ENCODE measurements at regions not wholly inside any gene's neighbourhood (a gene's known extent, or its start where the extent isn't known, plus 50 kb on each side); places are given as distances from the start of the nearest gene placed in this dataset.

DNA sequence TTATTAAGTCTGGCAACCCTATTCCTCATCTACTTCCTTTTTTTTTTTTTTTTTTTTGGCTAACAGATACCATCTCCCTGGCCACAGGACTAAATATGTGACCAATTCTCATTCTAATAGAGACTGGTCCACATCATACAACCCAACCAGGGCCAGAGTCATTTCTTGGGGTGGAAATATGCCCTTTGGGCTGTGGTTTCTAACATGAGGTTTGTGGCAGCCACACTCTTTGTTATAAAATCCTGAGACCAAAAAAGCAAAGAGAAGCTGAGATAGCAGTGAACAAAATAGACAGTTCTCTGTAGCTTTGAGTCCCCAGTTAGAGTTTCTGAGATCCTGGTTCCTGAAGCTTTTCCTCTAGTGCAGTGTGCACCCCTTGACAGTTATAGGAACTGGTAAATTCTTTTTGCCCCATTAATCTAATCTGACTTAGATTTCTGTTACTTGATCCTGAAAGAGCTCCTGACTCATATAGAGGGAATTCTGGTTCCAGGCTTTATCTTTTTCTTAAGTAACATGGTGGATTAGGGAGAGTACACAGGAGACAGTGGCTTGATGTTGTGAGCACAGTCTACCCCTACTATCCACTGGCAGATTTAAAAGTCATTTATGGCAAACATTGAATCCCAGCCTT, 86.8 kb downstream of the MAIP1 start:
- Histone ChIP-seq H3K36me3 (ENCODE audit: control insufficient read depth in 2 of 2, extremely low read depth in 1 of 2, insufficient read depth in 2 of 2, low read length in 2 of 2) (no peaks in the 10 kb centered on the region), H3K9me3 (replicated peaks; ENCODE audit: control insufficient read depth, insufficient read depth, low read length) (no peaks in the 10 kb centered on the region), H4K20me1 (replicated peaks; ENCODE audit: control insufficient read depth, extremely low read depth, insufficient read depth, low read length) (no peaks in the 10 kb centered on the region), H3K27ac (ENCODE audit: insufficient read depth, low read depth, low read length) (no peak overlapping the region), H3K4me1 (ENCODE audit: control insufficient read depth, extremely low read depth, insufficient read depth, low read length) (no peaks in the 10 kb centered on the region), H3K9me1 (replicated peaks; ENCODE audit: control insufficient read depth, extremely low read depth, insufficient read depth, low read length) (no peaks in the 10 kb centered on the region), H3K9ac (replicated peaks; ENCODE audit: extremely low read depth, insufficient read depth, low read length) (no peak overlapping the region), H3K79me2 (ENCODE audit: control insufficient read depth, insufficient read depth, low read length) (no peaks in the 10 kb centered on the region), H3K27me3 (ENCODE audit: control insufficient read depth in 2 of 2, insufficient read depth in 2 of 2, low read length in 2 of 2) (peaks cover 0 to 2% of the 10 kb centered on the region in 2 experiments), H3K4me3 (replicated peaks in 1 of 3; ENCODE audit: insufficient read depth in 1 of 3, low read depth in 1 of 3, low read length in 3 of 3) (no peak overlapping the region), H2AFZ (ENCODE audit: low read depth, low read length) (no peak overlapping the region), H3K4me2 (ENCODE audit: insufficient read depth, low read length) (no peak overlapping the region)
- ChIA-PET CTCF (no interaction called here), POLR2A (no interaction called here)
- FAIRE-seq (no peak), DNase-seq (ENCODE audit: low read depth, low spot score) (no peak)
- TF ChIP-seq MYC (IDR thresholded peaks at IDR 0.05; ENCODE audit: low read depth, low read length) (no peak), GATA2 (IDR thresholded peaks at IDR 0.05; ENCODE audit: insufficient read depth, insufficient read length, low read depth, low read length) (no peak), JUN (IDR thresholded peaks at IDR 0.05; ENCODE audit: borderline replicate concordance, insufficient read depth, insufficient read length, low read depth) (no peak), FOS (IDR thresholded peaks at IDR 0.05; ENCODE audit: borderline replicate concordance, insufficient read depth, low read length) (no peak), EZH2 (IDR thresholded peaks at IDR 0.05; ENCODE audit: borderline replicate concordance, low read depth, low read length, severe bottlenecking) (no peak), POLR2A (IDR thresholded peaks at IDR 0.05; ENCODE audit: low read depth, low read length) (no peak), POLR2AphosphoS5 (IDR thresholded peaks at IDR 0.05; ENCODE audit: insufficient read depth, low read depth, low read length) (no peak)
- TF ChIP-seq, protein P1, sequence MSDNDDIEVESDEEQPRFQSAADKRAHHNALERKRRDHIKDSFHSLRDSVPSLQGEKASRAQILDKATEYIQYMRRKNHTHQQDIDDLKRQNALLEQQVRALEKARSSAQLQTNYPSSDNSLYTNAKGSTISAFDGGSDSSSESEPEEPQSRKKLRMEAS (IDR thresholded peaks at IDR 0.05; ENCODE audit: insufficient read depth, insufficient read length): no peak
- TF ChIP-seq, protein P2, sequence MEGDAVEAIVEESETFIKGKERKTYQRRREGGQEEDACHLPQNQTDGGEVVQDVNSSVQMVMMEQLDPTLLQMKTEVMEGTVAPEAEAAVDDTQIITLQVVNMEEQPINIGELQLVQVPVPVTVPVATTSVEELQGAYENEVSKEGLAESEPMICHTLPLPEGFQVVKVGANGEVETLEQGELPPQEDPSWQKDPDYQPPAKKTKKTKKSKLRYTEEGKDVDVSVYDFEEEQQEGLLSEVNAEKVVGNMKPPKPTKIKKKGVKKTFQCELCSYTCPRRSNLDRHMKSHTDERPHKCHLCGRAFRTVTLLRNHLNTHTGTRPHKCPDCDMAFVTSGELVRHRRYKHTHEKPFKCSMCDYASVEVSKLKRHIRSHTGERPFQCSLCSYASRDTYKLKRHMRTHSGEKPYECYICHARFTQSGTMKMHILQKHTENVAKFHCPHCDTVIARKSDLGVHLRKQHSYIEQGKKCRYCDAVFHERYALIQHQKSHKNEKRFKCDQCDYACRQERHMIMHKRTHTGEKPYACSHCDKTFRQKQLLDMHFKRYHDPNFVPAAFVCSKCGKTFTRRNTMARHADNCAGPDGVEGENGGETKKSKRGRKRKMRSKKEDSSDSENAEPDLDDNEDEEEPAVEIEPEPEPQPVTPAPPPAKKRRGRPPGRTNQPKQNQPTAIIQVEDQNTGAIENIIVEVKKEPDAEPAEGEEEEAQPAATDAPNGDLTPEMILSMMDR (IDR thresholded peaks at IDR 0.05; ENCODE audit: extremely low read depth in 1 of 2, insufficient read depth in 1 of 2, low read depth in 1 of 2, low read length in 2 of 2): no peak
- dilution Hi-C loops (cut with MboI; ENCODE audit: extremely low pct_ligation_motif_present, low sequenced_read_pairs) (no loop called here), intact Hi-C loops (cut with micrococcal nuclease) (no loop called here)
- BruUV-seq (replicated peaks): no TSS peak

Data from endothelial cell of umbilical vein (primary cell).